HG02678 (cell line): ENCODE measurements at regions not wholly inside any gene's neighbourhood (a gene's known extent, or its start where the extent isn't known, plus 50 kb on each side); places are given as distances from the start of the nearest gene placed in this dataset.

ENCODE experiments used
- ATAC-seq: cut with Tn5 transposase; IDR thresholded peaks from one replicate; pipeline ENCODE4 v1.9.1; 2021; ENCODE audit warnings: mild to moderate bottlenecking, moderate library complexity; ENCODE audit not compliant: unreplicated experiment

- no peak for ATAC-seq
These were observed 490.7 kb downstream of the TOX3 start for GRCh38 chr16:52056259-52056658.

- no peak for ATAC-seq
These were observed 491.6 kb downstream of the TOX3 start for GRCh38 chr16:52055381-52055780.

- no peak for ATAC-seq
These were observed 492.6 kb downstream of the TOX3 start for GRCh38 chr16:52054326-52054725.

- ATAC-seq, result no peak
These were observed 494.1 kb downstream of the TOX3 start for GRCh38 chr16:52052818-52053217.

- ATAC-seq, result no peak
These were observed 495.4 kb downstream of the TOX3 start for GRCh38 chr16:52051414-52052172.

- ATAC-seq, result no peak
These were observed 496.5 kb downstream of the TOX3 start for GRCh38 chr16:52050418-52050817.

GRCh38 chr16:52035436-52035835, 511.5 kb downstream of the TOX3 start:
- ATAC-seq, result no peak

GRCh38 chr16:52034830-52035229, 512.1 kb downstream of the TOX3 start:
- no peak for ATAC-seq

- no peak for ATAC-seq
These were observed 513.0 kb downstream of the TOX3 start for GRCh38 chr16:52033992-52034391.

GRCh38 chr16:52022980-52023379, 524.0 kb downstream of the TOX3 start:
- no peak for ATAC-seq

GRCh38 chr16:52022177-52022576, 524.8 kb downstream of the TOX3 start:
- no peak for ATAC-seq

GRCh38 chr16:52016387-52016786, 530.6 kb downstream of the TOX3 start:
- no peak for ATAC-seq

- no peak for ATAC-seq
These were observed 541.4 kb downstream of the TOX3 start for GRCh38 chr16:52005551-52005950.

GRCh38 chr16:52004343-52004742, 542.6 kb downstream of the TOX3 start:
- ATAC-seq, result no peak

GRCh38 chr16:52002026-52002425, 544.9 kb downstream of the TOX3 start:
- no peak for ATAC-seq

- no peak for ATAC-seq
These were observed 550.4 kb downstream of the TOX3 start for GRCh38 chr16:51996516-51996915.

GRCh38 chr16:51994597-51994996, 552.3 kb downstream of the TOX3 start:
- no peak for ATAC-seq

- no peak for ATAC-seq
These were observed 557.2 kb downstream of the TOX3 start for GRCh38 chr16:51989637-51990230.

- no peak for ATAC-seq
These were observed 558.0 kb downstream of the TOX3 start for GRCh38 chr16:51988977-51989376.

GRCh38 chr16:51987519-51987918, 559.4 kb downstream of the TOX3 start:
- no peak for ATAC-seq

GRCh38 chr16:51986717-51987116, 560.2 kb downstream of the TOX3 start:
- ATAC-seq, result no peak

- ATAC-seq, result no peak
These were observed 560.6 kb downstream of the TOX3 start for GRCh38 chr16:51986301-51986700.

- no peak for ATAC-seq
These were observed 561.8 kb downstream of the TOX3 start for GRCh38 chr16:51985126-51985525.
